ENCODE measurements at regions not wholly inside any gene's neighbourhood (a gene's known extent, or its start where the extent isn't known, plus 50 kb on each side); places are given as distances from the start of the nearest gene placed in this dataset.

DNA sequence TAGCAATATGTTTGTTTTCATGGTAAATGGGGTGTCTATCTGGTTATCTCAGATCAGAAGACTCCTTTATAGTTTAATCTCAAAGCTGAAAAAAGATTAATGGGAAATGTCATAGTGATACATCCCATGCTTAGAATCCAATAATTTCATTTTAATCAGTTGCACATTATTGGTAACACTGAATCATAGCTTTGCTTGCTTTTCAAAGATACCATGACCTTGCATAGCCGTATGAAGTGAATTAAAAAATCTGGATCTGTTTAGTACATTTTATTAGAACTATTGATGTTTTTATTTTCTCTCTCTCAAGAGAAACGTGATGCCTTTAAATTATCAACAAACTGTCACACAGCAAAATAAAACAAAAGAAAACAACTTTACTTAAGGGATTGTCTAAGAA is 506.7 kb upstream of the SGO1 start:
- Mint-ChIP-seq H3K27ac (no peak overlapping the region), H3K9me3 (peaks cover 9% of the 10 kb centered on the region), H3K4me3 (no peak overlapping the region), H3K36me3 (ENCODE audit: low read depth) (no peaks in the 10 kb centered on the region), H3K4me1 (ENCODE audit: low read depth) (no peaks in the 10 kb centered on the region), H3K27me3 (no peaks in the 10 kb centered on the region)
- Histone ChIP-seq H3K9me3 (ENCODE audit: control insufficient read depth in 1 of 2, insufficient read depth in 1 of 2, low read length in 2 of 2) (peaks cover 5 to 6% of the 10 kb centered on the region in 2 experiments), H3K4me1 (ENCODE audit: insufficient read depth, low read length) (no peaks in the 10 kb centered on the region), H3K4me3 (ENCODE audit: low read length) (no peak overlapping the region), H3K27me3 (ENCODE audit: control insufficient read depth in 1 of 2, insufficient read depth in 2 of 2, low read length in 2 of 2) (no peaks in the 10 kb centered on the region), H3K36me3 (ENCODE audit: insufficient read depth, low read length) (no peaks in the 10 kb centered on the region), H3K27ac (ENCODE audit: low read depth in 1 of 2, low read length in 2 of 2) (no peak overlapping the region)
- TF ChIP-seq, protein P1, sequence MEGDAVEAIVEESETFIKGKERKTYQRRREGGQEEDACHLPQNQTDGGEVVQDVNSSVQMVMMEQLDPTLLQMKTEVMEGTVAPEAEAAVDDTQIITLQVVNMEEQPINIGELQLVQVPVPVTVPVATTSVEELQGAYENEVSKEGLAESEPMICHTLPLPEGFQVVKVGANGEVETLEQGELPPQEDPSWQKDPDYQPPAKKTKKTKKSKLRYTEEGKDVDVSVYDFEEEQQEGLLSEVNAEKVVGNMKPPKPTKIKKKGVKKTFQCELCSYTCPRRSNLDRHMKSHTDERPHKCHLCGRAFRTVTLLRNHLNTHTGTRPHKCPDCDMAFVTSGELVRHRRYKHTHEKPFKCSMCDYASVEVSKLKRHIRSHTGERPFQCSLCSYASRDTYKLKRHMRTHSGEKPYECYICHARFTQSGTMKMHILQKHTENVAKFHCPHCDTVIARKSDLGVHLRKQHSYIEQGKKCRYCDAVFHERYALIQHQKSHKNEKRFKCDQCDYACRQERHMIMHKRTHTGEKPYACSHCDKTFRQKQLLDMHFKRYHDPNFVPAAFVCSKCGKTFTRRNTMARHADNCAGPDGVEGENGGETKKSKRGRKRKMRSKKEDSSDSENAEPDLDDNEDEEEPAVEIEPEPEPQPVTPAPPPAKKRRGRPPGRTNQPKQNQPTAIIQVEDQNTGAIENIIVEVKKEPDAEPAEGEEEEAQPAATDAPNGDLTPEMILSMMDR (IDR thresholded peaks at IDR 0.05), result no peak
- intact Hi-C loops (cut with DNase I, micrococcal nuclease), result no loop called here
- ATAC-seq (ENCODE audit: poor library complexity), result no peak
- ChIA-PET CTCF (no interaction called here), POLR2A (no interaction called here)
- DNase-seq, result no peak

GRCh38 chr3:20683910-20684309 is 497.9 kb upstream of the SGO1 start:
- H3K36me3 Mint-ChIP-seq (ENCODE audit: low read depth), result peaks cover 8% of the 10 kb centered on the region
- Histone ChIP-seq H3K27ac (ENCODE audit: low read depth in 1 of 2, low read length in 2 of 2) (no peak overlapping the region), H3K4me1 (ENCODE audit: insufficient read depth, low read length) (no peaks in the 10 kb centered on the region), H3K27me3 (ENCODE audit: control insufficient read depth in 1 of 2, insufficient read depth in 2 of 2, low read length in 2 of 2) (no peaks in the 10 kb centered on the region), H3K9me3 (ENCODE audit: control insufficient read depth in 1 of 2, insufficient read depth in 1 of 2, low read length in 2 of 2) (peaks cover 3 to 5% of the 10 kb centered on the region in 2 experiments), H3K36me3 (ENCODE audit: insufficient read depth, low read length) (no peaks in the 10 kb centered on the region), H3K4me3 (ENCODE audit: low read length) (no peak overlapping the region)
- H3K9me3 Mint-ChIP-seq, result peaks cover 24% of the 10 kb centered on the region
- intact Hi-C loops (cut with DNase I, micrococcal nuclease), result no loop called here
- DNase-seq (no peak), ATAC-seq (ENCODE audit: poor library complexity) (no peak)
- ChIA-PET POLR2A (no interaction called here), CTCF (no interaction called here)
- H3K4me3 Mint-ChIP-seq, result no peak overlapping the region
- no peak overlapping the region for H3K27ac Mint-ChIP-seq
- no peaks in the 10 kb centered on the region for H3K27me3 Mint-ChIP-seq
- H3K4me1 Mint-ChIP-seq (ENCODE audit: low read depth), result no peaks in the 10 kb centered on the region
- TF ChIP-seq, protein P1 (IDR thresholded peaks at IDR 0.05), result no peak

- ChIA-PET POLR2A (no interaction called here), CTCF (no interaction called here)
- H3K27ac Mint-ChIP-seq, result no peak overlapping the region
- Histone ChIP-seq H3K4me1 (ENCODE audit: insufficient read depth, low read length) (no peaks in the 10 kb centered on the region), H3K36me3 (ENCODE audit: insufficient read depth, low read length) (no peaks in the 10 kb centered on the region), H3K27me3 (ENCODE audit: control insufficient read depth in 1 of 2, insufficient read depth in 2 of 2, low read length in 2 of 2) (no peaks in the 10 kb centered on the region), H3K4me3 (ENCODE audit: low read length) (no peak overlapping the region), H3K27ac (ENCODE audit: low read depth in 1 of 2, low read length in 2 of 2) (no peak overlapping the region), H3K9me3 (ENCODE audit: control insufficient read depth in 1 of 2, insufficient read depth in 1 of 2, low read length in 2 of 2) (no peaks in the 10 kb centered on the region)
- peaks cover 20% of the 10 kb centered on the region for H3K9me3 Mint-ChIP-seq
- DNase-seq (no peak), ATAC-seq (ENCODE audit: poor library complexity) (no peak)
- H3K36me3 Mint-ChIP-seq (ENCODE audit: low read depth), result peaks cover 8% of the 10 kb centered on the region
- no peak overlapping the region for H3K4me3 Mint-ChIP-seq
- TF ChIP-seq, protein P1 (IDR thresholded peaks at IDR 0.05), result no peak
- H3K4me1 Mint-ChIP-seq (ENCODE audit: low read depth), result no peaks in the 10 kb centered on the region
- intact Hi-C loops (cut with DNase I, micrococcal nuclease), result no loop called here
- H3K27me3 Mint-ChIP-seq, result no peaks in the 10 kb centered on the region
Measured at GRCh38 chr3:20682573-20682972, 496.6 kb upstream of the SGO1 start.
